GM19240 (cell line): ENCODE measurements at regions not wholly inside any gene's neighbourhood (a gene's known extent, or its start where the extent isn't known, plus 50 kb on each side); places are given as distances from the start of the nearest gene placed in this dataset.
"Not testable (repeated sequence)": the region's sequence is repeated elsewhere in the genome, so short reads cannot be mapped to it uniquely, and the experiment has no call there.

Experiments
- DNase-seq: peaks from one replicate; pipeline ENCODE4 v3.0.0; 2011; ENCODE audit warnings: low spot score; ENCODE audit not compliant: insufficient read length

DNA sequence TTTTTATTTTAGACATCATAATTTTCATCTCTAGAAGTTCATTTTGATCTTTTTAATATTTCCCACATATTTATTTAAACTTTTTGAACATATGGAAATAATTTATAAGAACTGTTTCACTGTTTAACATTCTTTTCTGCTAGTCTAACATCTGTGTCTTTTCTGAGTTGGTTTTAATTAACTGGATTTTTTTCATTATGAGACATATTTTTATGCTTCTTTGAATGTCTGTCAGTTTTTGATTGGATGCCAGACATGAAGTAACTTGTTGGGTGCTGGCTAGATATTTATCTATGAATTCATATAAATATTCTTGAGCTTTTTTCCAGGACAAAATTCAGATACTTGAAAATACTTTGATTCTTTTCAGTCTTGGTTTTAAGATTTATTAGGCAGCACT is 317.8 kb upstream of the NCAM1 start:
- DNase-seq = no peak

DNA sequence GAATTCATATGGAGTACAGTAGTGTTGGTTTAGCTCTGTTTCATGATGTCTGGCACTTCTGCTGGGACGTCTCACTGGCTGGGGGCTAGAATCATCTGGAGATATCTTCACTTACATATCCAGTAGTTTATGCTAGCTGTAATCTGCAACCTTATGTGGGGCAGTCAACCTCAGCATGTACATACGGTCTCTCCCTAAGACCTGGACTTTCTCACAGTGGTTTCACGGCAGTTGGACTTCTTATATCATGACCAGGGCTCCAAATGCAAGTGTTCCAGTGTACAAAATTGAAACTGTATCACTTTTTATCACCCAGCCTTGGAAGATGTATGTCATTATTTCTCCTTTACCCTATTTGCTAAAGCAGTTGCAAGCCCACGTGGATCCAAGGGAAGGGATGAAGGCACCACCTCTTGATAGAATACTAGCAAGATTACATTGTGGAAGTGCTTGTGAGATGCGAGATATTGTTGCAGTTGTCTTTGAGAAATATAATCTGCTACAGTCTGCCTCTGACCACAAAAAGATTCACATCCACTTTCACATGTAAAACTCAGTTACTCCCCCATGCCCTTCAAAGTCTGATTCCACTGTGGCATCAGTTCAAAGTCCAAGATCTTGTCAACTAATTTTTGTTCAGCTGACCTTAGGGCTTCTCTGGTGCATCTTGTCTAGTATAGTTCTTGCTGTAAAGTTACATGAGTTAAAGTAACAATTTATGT is 316.6 kb upstream of the NCAM1 start:
- no peak for DNase-seq

DNA sequence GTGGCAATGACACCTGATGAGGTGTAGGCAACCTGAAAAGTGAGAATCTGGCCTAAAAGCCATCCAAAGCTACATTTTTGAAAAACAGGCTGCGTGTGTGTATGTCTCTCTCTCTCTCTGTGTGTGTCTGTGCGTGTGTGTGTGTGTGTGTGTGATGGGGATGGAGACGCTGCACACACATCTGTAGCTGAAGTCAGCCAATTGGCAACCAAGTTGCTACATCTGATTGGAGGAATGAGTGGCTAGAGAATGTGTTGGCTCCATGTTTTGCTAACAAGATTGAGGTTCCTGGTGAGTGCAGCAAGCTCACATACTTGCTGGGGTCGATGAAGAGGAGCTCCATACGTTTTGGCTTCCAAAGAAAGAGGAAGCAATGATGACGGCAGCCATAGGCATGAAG is 311.4 kb upstream of the NCAM1 start:
- no peak for DNase-seq

DNA sequence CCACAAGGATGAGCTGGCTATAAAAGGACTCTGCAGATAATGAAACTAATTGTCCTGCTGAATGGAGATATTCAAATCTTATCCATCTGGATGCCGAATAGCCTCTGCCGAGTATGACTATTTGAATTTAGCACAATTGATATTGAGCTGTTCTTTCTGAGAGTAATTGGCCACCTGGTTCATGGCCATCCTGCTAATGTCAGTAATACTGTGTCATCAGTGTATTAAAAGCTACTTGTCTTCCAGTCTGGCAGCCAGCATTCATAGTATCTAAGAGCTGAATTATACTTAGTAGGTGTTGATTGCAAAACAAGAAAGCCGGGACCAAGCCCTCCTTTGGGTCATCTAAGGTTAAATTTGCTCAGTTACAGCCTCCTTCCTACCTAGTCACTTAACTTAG is 310.7 kb upstream of the NCAM1 start:
- no peak for DNase-seq

DNA sequence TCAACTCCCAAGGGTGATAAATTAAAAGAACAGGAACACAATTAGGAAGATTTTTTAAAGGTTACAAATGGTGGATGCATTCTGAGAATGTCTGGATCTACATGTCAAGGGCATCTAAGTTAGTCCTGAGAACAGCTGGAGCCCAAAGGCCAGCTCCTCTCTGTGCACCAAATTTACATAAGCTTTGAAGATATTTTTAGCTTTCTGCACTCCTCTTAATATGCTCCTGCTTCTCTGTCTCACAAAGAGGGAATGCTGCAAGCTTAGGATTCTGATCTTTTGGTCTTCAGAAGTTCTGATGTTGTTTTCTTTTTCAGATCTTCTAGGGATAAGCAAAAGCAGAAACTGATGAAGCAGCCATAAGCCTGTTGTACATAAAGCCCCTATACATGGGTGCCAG is 309.8 kb upstream of the NCAM1 start:
- no peak for DNase-seq

DNA sequence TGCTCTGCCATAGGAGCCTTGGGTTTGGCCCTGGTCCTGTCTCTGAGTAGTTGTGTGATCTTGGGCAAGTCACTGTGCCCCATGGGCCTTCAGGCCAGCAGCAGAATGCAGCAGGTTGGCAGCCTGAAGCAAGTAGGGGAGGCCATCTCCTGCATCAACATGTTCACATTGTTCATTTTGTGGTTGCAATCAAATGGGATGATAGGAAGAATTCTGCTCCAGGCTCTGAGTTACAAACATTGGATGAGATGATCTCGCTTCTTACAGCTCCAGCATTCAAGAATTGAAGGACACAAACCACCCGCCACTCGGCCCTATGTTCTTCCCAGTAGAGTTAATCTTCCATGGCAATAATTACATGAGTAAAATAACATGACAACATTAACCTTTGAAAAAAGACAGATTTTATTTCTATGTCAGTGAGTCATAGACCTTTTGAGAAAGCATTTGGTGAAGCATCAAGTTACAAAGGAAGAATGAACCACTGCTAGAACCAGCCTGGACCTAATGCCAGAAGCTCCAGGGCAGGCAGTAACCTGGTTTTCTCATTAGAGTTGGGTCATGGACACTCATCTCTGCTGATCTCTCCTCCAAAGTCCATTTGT is 308.3 kb upstream of the NCAM1 start:
- no peak for DNase-seq

DNA sequence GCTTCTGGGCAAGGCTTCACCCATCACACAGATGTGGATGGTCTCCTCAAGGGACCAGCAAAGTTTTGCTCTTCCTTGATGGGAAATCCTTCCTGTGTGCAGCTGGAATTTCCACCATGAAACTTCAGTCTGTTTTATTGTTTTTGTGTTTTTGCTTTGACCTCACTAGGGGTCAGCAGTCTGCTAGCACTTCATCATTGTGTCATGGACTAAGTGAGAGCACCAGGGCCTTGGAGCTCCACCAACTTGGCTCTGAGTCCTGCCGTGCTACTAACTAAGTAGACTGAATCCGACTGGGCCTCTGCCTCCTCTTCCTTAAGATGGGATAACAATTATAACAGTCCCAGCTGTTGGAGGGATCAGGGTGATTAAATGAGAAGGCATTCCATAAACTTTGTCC is 305.8 kb upstream of the NCAM1 start:
- no peak for DNase-seq

DNA sequence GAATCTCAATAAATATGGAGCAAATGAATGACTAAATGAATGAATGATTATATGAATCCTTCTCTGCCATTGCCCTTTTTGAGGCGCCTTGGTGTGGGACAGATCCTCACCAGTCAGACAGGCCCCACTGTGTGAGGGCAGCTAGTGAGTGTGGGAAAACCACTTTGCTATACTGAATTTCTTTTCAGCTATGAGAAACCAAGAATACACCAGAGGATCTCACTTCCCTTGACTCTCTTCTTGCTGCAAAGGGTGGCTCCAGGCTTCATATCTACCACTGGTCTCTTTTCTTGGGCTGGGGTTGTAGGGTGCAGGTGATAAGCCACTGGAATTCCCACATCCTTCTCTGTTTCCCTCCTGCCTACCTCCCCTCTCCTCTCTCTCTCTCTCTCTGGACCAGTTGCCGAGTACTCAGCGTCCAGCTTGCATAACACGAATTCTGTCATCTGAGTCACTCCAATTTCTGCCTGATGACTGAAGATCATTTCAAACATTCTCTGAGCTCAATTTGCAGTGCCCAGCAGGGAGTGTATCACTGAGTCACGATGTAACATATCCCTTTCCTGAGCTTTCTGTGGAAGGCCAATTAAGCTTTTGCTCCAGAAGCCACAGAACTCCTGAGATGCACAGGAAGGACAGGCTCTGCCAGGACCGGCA is 304.3 kb upstream of the NCAM1 start:
- DNase-seq = no peak

DNA sequence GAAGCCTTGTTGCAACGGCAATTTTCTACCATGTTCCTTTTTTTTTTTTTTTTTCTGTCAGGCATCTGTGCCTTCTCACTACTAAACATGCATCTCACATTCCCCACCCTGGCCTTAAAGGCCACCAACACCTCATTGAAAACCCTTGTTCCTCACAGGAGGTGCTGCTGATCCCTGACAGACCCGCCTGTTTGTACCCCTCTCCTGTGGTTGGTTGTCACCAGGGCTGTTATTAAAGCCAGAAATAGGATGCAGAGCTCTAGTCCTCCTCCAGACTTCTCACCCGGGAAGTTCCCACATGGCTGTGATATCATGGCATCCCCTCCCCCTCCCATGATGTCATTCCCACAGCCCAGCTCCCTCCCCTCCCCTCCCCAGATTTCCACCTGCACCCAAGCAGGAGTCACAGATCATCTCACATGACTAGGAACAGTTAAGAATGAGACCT is 302.8 kb upstream of the NCAM1 start:
- DNase-seq = no peak

DNA sequence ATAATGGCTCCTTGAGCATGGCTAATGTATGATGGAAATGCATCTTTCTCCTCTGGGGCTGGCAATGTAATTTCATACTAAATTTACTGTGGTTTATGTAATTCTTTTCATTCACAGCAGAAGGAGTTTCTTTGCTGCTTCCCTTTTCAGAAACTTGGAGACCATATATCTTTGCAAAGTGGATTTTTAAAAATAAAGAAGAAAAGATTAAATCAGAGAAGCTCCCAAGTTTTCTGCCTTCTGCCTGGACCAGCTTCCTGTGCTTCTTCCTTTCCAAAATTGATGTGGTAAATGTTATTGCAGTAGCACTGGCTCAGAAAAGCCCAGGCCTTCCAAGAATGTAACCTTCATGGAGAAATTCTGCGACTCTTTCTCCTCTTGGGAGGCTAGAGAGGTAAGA is 300.1 kb upstream of the NCAM1 start:
- DNase-seq = no peak

DNA sequence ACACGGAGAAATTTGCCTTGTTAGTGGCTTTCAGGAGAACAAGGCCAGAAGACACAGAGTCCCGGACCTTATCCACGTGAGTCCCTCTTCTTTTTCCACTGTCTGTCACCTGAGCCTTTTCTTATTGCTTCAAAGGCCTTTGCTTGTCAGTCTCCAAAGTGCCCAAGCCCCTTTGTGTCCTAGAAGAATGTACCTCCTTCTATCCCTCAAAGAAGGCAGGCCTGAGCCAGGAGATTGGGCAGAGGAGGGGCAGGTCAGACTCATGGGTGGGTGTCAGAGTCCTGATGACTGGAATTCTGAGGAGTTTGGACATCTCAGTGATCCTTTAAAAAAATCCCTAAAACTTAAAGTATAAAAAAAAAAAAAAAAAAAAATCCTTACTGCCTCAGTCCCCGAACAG is 299.6 kb upstream of the NCAM1 start:
- no peak for DNase-seq

DNA sequence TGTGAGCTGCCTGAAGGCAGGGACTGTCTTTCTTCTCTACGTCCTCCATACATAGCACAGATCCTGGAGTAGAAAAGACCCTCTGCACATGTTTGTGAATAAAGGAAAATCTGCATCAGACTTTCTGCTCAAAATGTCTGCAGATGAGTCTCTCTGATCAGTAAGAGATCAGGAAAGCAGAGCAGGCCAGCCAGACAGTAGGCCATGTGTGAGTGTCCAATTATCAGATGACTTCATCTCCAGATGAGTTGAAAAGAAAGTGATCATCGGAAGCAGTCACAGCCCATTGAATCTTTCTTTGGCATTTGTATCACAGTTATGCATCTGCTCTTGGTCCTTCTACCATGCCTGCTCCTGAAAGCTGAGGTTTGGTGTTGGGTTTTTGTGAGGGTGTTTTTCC is 298.7 kb upstream of the NCAM1 start:
- no peak for DNase-seq

DNA sequence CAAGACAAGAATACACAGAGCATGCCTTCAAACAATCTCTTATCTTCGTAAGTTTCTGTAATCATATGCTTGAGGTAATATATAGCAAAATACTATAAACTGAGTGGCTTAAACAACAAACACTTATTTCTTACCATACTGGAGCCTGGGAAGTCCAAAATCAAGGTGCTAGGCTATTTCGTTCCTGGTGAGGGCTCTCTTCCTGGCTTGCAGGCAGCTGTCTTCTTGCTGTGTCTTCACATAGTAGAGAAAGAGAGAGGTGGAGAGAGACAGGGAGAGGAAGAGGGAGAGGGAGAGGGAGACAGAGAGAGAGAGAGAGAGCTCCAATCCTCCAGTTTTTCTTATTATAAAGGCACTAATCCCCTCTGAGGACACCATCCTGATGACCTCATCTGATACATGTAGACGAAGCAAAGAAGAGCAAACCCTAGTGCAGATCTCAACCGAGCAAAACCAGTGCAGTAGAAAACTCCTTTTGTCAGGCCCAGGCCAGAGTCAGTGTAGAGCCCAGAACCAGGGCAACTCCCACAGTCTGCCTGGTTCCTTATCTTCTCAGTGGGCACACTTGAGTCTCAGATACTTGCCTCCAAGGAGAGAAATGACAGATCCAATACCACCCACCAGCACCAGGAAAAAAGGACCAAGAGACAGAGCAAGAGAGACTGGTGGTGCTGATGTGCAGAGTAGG is 297.1 kb upstream of the NCAM1 start:
- no peak for DNase-seq

DNA sequence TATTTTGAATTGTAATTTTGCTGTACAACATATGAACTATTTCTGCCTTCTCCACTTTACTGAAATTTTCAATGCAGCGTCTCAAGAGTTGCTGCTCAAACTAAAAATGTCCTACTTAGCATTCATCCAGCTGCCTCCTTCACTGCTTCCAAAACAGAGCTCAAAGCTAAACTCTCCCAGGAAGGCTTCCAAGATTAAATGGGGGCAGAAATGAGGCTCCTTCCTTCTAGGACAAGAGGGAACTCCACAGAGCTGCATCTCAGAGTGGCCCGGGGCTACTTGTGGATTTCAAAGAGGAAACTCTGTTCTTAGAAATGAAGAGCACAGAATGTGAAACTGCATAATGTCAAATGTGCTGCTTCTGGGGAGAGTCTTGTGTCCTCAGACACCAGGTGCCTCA is 295.9 kb upstream of the NCAM1 start:
- no peak for DNase-seq

DNA sequence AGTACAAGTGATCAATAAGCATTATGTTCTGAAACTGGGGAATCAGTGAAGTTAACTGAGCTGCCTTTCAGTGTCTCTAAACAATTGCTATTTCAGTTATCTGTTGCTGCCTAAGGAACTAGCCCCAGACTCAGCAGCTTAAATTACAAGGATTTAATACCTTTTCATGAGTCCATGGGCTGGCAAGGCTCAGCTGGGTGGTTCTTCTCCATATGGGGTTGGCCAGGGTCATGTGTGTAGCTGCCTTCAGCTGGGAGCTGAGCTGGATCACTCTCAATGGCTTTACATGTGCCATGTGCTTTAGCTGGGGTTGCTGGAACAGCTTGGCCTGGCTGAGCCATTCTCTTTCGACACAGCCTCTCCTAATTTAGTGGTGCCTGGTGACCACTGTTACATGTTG is 295.0 kb upstream of the NCAM1 start:
- DNase-seq = no peak

DNA sequence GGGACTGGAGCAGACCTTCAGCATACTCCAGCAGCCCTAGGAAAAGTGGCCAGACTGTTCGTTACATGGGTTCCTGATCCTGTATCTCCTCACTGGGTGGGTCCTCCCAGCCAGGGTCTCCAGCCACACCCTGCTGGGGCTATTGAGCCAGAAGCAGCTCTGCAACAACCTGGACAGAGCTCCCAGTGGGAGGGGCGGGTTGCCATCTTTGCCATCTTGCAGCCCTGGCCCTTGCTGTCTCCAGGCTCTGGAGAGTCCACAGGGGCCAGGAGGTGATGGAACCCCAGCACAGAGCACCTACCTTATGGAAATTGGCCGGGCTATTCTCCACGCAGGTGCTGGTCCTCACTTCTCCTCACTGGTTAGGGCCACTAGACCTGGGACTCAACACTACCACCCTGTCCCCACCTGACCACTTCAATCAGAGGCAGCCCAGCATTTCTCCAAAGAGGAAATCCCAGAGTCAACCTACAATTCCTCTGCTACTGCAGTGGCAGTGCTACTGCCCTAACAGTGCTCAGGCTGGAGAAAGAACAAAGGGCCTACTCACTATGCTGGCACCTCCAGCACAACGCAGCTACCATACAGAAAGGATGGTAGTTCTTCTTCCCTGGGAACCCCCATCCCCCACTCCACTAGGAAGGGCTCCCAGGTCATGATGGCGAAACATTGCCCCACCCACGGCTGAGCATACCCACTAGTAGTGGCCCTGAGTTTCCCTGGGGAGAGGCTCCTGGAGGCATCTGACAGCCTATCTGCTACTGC is 290.2 kb upstream of the NCAM1 start:
- no peak for DNase-seq

DNA sequence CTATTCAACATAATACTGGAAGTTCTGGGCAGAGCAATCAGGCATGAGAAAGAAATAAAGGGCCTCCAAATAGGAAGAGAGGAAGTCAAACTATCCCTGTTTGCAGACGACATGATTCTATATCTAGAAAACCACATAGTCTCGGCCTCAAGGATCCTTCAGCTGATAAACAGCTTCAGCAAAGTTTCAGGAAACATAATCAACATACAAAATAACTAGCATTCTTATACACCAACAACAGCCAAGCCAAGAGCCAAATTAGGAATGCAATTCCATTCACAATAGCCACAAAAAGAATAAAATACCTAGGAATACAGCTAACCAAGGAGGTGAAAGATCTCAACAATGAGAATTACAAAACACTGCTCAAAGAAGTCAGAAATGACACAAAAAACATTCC is 287.8 kb upstream of the NCAM1 start:
- not testable (repeated sequence) for DNase-seq

DNA sequence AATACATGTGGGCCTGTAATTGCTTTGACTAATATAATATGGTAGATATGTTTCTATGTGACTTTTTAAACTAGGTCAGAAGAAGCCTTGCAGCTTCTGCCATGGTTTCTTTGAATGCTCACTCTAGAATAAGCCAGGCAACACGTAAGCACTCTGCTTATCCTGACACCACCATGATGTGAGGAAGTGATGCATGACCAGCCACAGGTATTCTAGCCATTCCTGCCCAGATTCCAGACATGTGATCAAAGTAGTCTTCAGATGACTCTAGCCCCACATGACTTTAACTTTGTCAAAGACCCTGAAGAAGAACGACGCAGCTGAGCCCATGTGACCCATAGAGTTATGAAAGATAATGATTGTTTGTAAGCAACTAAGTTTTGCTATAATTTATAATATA is 276.1 kb upstream of the NCAM1 start:
- no peak for DNase-seq

DNA sequence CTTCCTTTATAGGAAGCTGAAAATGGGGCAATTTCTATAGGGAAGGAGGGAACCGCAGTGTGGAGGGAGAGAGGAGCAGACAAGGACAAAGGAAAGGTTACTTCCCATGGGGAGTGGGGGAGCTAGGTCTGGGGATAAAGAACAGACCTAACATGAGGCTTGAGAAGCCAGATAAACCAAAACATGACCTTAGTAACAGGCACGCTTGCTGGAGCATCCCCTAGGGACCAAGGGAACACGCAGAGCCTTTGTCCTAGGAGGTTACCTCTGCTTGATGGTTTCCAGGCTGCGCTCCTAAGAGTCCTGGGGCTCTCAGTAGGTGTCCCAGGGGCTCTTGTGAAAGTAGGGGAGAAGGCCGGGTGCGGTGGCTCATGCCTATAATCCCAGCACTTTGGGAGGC is 271.4 kb upstream of the NCAM1 start:
- DNase-seq = no peak

DNA sequence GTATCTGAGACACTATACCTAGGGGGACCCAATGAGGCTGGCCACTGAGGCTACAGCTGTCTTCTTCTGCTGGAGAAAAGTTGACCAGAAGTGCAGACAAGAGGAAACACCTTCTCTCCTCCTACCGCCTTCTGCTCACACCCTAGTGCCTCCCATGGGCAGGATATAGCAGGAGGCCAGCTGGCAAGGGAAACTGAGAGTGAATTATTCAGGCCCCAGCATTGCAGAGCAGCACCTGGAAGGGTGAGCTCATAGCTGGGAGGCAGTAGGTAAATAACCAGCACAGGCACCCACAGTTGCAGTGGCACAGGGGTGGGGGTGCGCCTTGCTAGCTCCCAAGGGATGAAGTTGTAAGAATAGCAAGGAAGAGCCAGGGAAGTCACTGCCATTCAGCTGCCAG is 267.4 kb upstream of the NCAM1 start:
- no peak for DNase-seq

DNA sequence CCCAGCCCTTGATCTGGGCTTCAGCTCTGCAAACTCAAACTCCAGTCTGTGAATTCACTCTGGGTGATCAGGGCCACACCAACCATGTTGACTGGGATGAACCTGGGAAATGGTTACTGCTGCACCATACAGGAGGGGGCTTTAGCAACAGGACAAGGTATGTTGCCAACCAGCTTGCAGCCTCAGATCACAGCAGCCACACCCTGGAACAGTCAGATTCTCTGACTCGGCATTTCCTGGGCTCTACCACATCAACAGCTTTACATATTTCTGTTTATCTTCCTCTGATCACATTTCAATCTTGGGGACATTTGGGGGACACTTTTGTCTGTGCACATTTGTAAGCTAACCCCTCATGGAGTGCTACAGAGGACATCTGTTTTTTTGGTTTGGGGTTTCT is 267.0 kb upstream of the NCAM1 start:
- DNase-seq = no peak

DNA sequence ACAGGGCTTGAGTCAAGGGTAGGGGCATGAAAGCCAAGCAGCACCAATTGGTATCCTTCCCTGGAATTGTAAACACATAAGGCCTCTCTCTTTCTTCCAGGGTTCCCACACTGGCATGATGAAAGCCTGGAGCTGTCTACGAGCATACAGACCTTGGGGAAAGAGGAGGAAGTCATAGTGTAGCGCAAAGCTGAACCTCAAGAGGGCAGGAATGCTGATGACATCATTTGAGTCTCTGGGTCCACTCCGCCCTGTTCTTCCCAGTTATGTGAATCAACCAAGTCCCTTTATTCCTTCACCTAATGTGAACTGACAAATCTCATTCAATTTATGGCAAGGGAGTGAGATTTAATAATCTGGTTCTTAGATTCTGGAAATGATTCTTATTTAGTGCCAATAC is 266.4 kb upstream of the NCAM1 start:
- DNase-seq = no peak
